DND-41 (cell line): ENCODE measurements at regions not wholly inside any gene's neighbourhood (a gene's known extent, or its start where the extent isn't known, plus 50 kb on each side); places are given as distances from the start of the nearest gene placed in this dataset.

ENCODE experiments used
- ATAC-seq: fragments of 200-7000 bp; cut with Tn5 transposase; 3 replicates; pipeline ENCODE4 v1.9.1; 2021; ENCODE audit warnings: low read depth; ENCODE audit not compliant: insufficient read depth
- DNase-seq: peaks from one replicate; pipeline ENCODE4 v3.0.0-alpha.2; 2020
- H2AFZ ChIP-seq: 2 replicates; pipeline ENCODE4 v1.6.0; 2012; ENCODE audit warnings: low read depth, low read length
- H3K27ac ChIP-seq: 2 replicates; pipeline ENCODE4 v1.5.1; 2012; ENCODE audit warnings: low read length, inconsistent platforms
- H3K27me3 ChIP-seq: fragments of 200-600 bp; sonication (generic); 2 replicates; pipeline ENCODE4 v1.6.0; 2012; ENCODE audit warnings: low read length, mild to moderate bottlenecking, inconsistent platforms; ENCODE audit not compliant: insufficient read depth, poor library complexity
- H3K36me3 ChIP-seq: 2 replicates; pipeline ENCODE4 v1.5.1; 2012; ENCODE audit warnings: low read length, inconsistent platforms; ENCODE audit not compliant: insufficient read depth
- H3K4me1 ChIP-seq: 2 replicates; pipeline ENCODE4 v1.5.1; 2012; ENCODE audit warnings: mild to moderate bottlenecking, low read length; ENCODE audit not compliant: insufficient read depth
- H3K4me2 ChIP-seq: 2 replicates; pipeline ENCODE4 v1.6.0; 2012; ENCODE audit warnings: mild to moderate bottlenecking, moderate library complexity, low read length, inconsistent platforms; ENCODE audit not compliant: insufficient read depth
- H3K4me3 ChIP-seq, 2 experiments: fragments of 200-600 bp in 1 of 2; shearing (Covaris generic) in 1 of 2; 2 replicates each; pipeline ENCODE4 v1.5.1; 2012 to 2016; ENCODE audit warnings: inconsistent platforms in 2 of 2, low read length in 2 of 2, mild to moderate bottlenecking in 2 of 2, low read depth in 1 of 2, moderate library complexity in 1 of 2
- H3K79me2 ChIP-seq: 2 replicates; pipeline ENCODE4 v1.6.0; 2012; ENCODE audit warnings: low read length, inconsistent platforms; ENCODE audit not compliant: insufficient read depth
- H3K9ac ChIP-seq: 2 replicates; pipeline ENCODE4 v1.6.0; 2012; ENCODE audit warnings: low read depth, mild to moderate bottlenecking, inconsistent platforms, low read length, moderate library complexity
- H3K9me3 ChIP-seq: 2 replicates; pipeline ENCODE4 v1.5.1; 2012; ENCODE audit warnings: low read length, moderate library complexity, mild to moderate bottlenecking, inconsistent platforms; ENCODE audit not compliant: insufficient read depth, severe bottlenecking
- H4K20me1 ChIP-seq: 2 replicates; pipeline ENCODE4 v1.6.0; 2012; ENCODE audit warnings: low read length; ENCODE audit not compliant: insufficient read depth
- CTCF ChIP-seq: IDR thresholded peaks from 2 replicates; pipeline ENCODE4 v1.5.1; 2012; ENCODE audit warnings: borderline replicate concordance, low read length, moderate library complexity, mild to moderate bottlenecking; ENCODE audit not compliant: poor library complexity, severe bottlenecking; ENCODE audit errors: extremely low read depth
- EZH2 ChIP-seq: IDR thresholded peaks from 3 replicates; pipeline ENCODE4 v1.6.1; 2012; ENCODE audit warnings: borderline replicate concordance, low read depth, mild to moderate bottlenecking, moderate library complexity, low read length, inconsistent platforms; ENCODE audit not compliant: severe bottlenecking

- Histone ChIP-seq H4K20me1 (no peaks in the 10 kb centered on the region), H3K27me3 (peaks cover 5% of the 10 kb centered on the region), H3K4me3 (no peak overlapping the region), H3K4me1 (no peaks in the 10 kb centered on the region), H3K9me3 (no peaks in the 10 kb centered on the region), H3K79me2 (no peaks in the 10 kb centered on the region), H3K9ac (no peak overlapping the region), H2AFZ (no peak overlapping the region), H3K27ac (no peak overlapping the region), H3K36me3 (no peaks in the 10 kb centered on the region), H3K4me2 (no peak overlapping the region)
- no peak for ATAC-seq
- DNase-seq = no peak
- TF ChIP-seq EZH2 = no peak
- TF ChIP-seq CTCF = no peak
Measured at GRCh38 chr18:24632158-24632988, 171.9 kb downstream of the HRH4 start.

- Histone ChIP-seq H3K9me3 (no peaks in the 10 kb centered on the region), H3K4me2 (no peak overlapping the region), H4K20me1 (no peaks in the 10 kb centered on the region), H3K9ac (no peak overlapping the region), H3K4me3 (no peak overlapping the region), H2AFZ (no peak overlapping the region), H3K79me2 (no peaks in the 10 kb centered on the region), H3K4me1 (no peaks in the 10 kb centered on the region), H3K27me3 (peaks cover 5% of the 10 kb centered on the region), H3K27ac (no peak overlapping the region), H3K36me3 (no peaks in the 10 kb centered on the region)
- TF ChIP-seq EZH2 (no peak), CTCF (no peak)
- DNase-seq (no peak), ATAC-seq (no peak)
Measured at GRCh38 chr18:24633121-24633520, 172.7 kb downstream of the HRH4 start.

GRCh38 chr18:24649571-24649970 lies 189.1 kb downstream of the HRH4 start:
- H3K4me1 ChIP-seq = no peaks in the 10 kb centered on the region
- H3K27me3 ChIP-seq = no peaks in the 10 kb centered on the region
- no peaks in the 10 kb centered on the region for H3K79me2 ChIP-seq
- no peak overlapping the region for H3K9ac ChIP-seq
- no peak for DNase-seq
- no peak for TF ChIP-seq CTCF
- no peak for TF ChIP-seq EZH2
- no peaks in the 10 kb centered on the region for H3K36me3 ChIP-seq
- H4K20me1 ChIP-seq = no peaks in the 10 kb centered on the region
- H3K27ac ChIP-seq = no peak overlapping the region
- no peak overlapping the region for H3K4me2 ChIP-seq
- no peaks in the 10 kb centered on the region for H3K9me3 ChIP-seq
- no peak overlapping the region for H3K4me3 ChIP-seq
- no peak for ATAC-seq
- H2AFZ ChIP-seq = no peak overlapping the region
